NB4 (cell line): ENCODE measurements at regions not wholly inside any gene's neighbourhood (a gene's known extent, or its start where the extent isn't known, plus 50 kb on each side); places are given as distances from the start of the nearest gene placed in this dataset.

Source experiments
- DNase-seq: peaks from one replicate; pipeline ENCODE4 v3.0.0; 2010; ENCODE audit warnings: low read depth
- H3K4me3 ChIP-seq: one replicate; pipeline ENCODE4 v1.5.1; 2011; ENCODE audit warnings: mild to moderate bottlenecking, low read depth, low read length, moderate library complexity
- MYC ChIP-seq: IDR thresholded peaks from 2 replicates; pipeline ENCODE4 v1.6.1; 2011; ENCODE audit warnings: low read depth, low read length
- POLR2A ChIP-seq: IDR thresholded peaks from 2 replicates; pipeline ENCODE4 v1.6.1; 2011; ENCODE audit warnings: mild to moderate bottlenecking; ENCODE audit not compliant: insufficient read length; ENCODE audit errors: extremely low read depth
- TF ChIP-seq, protein P1 (sequence below): IDR thresholded peaks from 2 replicates; pipeline ENCODE4 v1.6.1; 2011; ENCODE audit warnings: low read depth, low read length
- TF ChIP-seq, protein P2 (sequence below): IDR thresholded peaks from one replicate; pipeline ENCODE4 v1.5.1; 2012; ENCODE audit warnings: low read depth, low read length

DNA sequence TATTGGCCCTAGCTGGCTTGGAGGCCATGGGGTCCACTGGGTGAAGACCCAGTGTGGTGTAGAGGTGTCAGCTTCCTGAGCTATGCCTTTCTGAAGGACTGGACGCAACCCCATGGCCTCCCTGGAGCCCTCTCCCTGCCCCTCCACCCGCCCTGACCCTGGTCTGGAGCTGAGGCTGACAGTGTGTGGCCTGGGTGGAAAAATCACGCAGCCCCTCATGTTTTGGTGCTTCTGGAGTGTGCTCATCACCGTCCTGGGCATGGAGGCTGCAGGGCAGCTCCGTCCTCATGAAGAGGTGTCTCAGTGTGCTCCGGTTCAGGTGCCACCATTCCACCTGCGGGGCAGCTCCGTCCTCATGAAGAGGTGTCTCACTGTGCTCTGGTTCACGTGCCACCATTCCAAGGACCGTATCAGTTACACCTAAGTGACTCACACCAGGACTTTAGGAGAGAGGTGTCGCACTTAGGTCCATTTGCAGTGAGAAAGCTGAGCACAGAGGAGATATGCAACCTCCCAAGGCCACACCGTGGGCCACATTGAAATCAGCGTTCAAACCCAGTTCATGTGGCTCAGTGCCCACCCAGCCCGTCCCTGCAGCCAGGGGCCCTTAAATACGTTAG lies 214.3 kb upstream of the IRX1 start:
- H3K4me3 ChIP-seq = no peak overlapping the region
- DNase-seq = no peak

DNA sequence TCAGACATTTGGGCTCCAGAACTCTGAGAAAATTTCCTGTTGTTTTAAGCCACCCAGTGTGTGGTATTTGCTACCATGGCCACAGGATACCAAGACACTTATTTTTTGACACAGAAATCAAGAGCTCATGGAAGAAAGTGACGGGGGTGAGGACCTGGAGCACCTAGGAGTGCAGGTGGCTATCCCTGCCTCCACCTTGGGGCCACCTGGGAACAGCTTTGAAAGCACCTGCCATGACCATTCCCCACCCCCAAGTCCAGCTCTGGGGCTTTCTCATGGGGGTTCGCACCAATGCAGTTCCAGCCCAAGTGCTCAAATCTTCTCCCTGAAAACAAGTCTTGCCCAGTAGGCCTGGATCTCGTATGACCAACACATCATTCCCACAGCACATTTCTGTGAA lies 214.9 kb upstream of the IRX1 start:
- TF ChIP-seq MYC (no peak), POLR2A (no peak)
- TF ChIP-seq, protein P1, sequence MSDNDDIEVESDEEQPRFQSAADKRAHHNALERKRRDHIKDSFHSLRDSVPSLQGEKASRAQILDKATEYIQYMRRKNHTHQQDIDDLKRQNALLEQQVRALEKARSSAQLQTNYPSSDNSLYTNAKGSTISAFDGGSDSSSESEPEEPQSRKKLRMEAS = no peak
- TF ChIP-seq, protein P2, sequence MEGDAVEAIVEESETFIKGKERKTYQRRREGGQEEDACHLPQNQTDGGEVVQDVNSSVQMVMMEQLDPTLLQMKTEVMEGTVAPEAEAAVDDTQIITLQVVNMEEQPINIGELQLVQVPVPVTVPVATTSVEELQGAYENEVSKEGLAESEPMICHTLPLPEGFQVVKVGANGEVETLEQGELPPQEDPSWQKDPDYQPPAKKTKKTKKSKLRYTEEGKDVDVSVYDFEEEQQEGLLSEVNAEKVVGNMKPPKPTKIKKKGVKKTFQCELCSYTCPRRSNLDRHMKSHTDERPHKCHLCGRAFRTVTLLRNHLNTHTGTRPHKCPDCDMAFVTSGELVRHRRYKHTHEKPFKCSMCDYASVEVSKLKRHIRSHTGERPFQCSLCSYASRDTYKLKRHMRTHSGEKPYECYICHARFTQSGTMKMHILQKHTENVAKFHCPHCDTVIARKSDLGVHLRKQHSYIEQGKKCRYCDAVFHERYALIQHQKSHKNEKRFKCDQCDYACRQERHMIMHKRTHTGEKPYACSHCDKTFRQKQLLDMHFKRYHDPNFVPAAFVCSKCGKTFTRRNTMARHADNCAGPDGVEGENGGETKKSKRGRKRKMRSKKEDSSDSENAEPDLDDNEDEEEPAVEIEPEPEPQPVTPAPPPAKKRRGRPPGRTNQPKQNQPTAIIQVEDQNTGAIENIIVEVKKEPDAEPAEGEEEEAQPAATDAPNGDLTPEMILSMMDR = no peak
- no peak for DNase-seq
- H3K4me3 ChIP-seq = no peak overlapping the region

More for the DNA sequence above, 214.3 kb upstream of the IRX1 start:
- TF ChIP-seq, protein P2 = no peak
- TF ChIP-seq, protein P1 = no peak
- TF ChIP-seq POLR2A = no peak
- TF ChIP-seq MYC = no peak

DNA sequence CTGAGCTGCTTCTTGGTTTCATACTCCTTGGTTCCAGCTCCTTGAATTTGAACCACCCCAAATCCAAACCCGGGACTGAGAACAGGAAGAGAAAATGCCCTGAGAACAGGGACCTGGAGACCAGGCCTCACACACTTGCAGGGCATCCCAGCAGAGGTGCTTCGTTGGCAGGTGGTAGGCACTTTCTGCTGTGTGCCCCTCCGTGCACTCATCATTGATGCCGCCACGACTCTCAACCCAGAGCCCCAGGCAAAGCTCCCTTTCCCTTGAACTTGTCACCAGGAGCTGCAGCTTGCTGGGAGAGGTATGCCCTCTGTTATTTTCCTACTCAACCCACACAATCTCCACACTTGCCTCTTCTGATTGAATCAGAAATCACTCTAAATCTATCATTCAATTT lies 217.8 kb upstream of the IRX1 start:
- H3K4me3 ChIP-seq = no peak overlapping the region
- TF ChIP-seq, protein P2 = no peak
- TF ChIP-seq MYC (no peak), POLR2A (no peak)
- TF ChIP-seq, protein P1 = no peak
- no peak for DNase-seq

DNA sequence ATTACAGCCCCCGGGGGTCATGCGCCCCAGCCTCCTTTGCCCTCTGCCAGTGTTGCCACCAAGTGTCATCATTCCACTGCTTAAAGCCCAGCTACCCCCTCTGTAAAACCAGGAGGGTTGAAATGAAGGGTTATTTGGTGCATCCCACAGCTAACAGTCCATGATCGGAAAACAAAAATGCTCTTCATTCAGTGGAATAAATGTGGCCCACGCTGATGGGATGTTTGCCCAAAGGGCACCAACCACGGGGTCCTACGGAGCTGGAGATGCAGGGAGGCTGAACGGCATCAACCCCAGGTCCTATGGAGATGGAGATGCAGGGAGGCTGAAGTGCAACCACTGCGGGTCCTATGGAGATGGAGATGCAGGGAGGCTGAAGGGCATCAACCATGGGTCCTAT lies 218.5 kb upstream of the IRX1 start:
- DNase-seq = no peak
- H3K4me3 ChIP-seq = no peak overlapping the region
- TF ChIP-seq, protein P1 = no peak
- TF ChIP-seq MYC (no peak), POLR2A (no peak)
- TF ChIP-seq, protein P2 = no peak

DNA sequence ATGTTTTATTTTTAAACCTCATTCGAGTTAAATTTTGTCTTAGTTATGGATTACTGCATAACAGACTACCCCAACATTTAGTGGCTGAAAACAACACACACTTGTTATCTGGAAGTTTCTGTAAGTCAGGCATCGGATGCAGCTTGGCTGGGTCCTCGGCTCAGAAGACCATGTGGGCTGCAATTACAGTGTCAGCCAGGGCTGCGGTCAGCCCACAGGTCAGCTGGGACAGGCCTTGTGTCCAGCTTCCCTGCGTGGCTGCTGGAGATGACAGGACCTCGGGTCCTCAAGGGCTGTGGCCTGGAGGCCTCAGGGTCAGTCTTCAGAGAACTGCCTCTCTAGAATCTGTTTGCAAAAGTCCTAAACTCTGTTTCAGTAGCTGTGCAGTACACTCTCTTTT lies 219.0 kb upstream of the IRX1 start:
- no peak overlapping the region for H3K4me3 ChIP-seq
- no peak for DNase-seq
- TF ChIP-seq, protein P1 = no peak
- TF ChIP-seq MYC = no peak

DNA sequence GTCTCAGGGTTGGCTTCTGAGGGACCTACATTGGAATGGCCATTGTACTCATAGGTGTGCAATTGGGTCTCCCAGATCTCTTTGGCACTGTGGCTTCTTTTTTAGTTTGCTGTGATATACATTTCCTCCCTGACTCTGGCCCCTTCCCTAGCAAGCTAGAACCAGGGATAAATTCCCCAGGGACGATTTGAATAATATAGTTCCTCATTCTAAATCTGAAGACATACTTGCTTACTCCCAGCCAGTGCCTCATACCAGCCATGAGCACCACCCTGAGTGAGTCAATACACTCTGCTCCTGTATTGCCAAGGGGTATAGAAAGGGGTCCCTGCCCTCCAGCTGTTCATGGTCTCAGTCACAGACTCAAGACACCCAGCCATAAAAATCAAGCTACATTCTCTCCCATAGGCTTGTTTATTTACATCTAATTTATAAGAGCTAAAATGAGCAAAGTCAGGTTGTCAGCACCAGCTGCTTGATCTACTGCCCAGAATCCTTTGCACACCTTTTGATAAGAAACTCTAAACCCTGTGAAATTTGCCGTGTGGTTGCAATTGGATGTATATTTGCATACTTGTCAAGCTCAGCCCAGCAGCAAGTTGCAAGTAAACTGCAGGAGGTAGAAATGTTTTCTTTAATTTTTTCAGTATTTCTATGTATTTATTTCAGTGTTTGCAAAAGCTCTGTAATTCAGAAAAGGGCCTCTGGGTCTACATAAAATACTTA lies 219.9 kb upstream of the IRX1 start:
- H3K4me3 ChIP-seq = no peak overlapping the region
- DNase-seq = peak; percentile 60
- TF ChIP-seq POLR2A = no peak
- no peak for TF ChIP-seq MYC
- TF ChIP-seq, protein P1 = no peak
- TF ChIP-seq, protein P2 = no peak
